C4-2B (cell line): ENCODE measurements at regions not wholly inside any gene's neighbourhood (a gene's known extent, or its start where the extent isn't known, plus 50 kb on each side); places are given as distances from the start of the nearest gene placed in this dataset.

Experiments
- CTCF ChIP-seq: fragments of 450-650 bp; conservative IDR thresholded peaks from 2 replicates; pipeline ENCODE4 v1.5.1; 2017; ENCODE audit warnings: mild to moderate bottlenecking
- ZFX ChIP-seq: fragments of 450-650 bp; IDR thresholded peaks from 2 replicates; pipeline ENCODE4 v1.6.1; 2017

GRCh38 chr5:77912721-77913120 is 136.6 kb upstream of the TBCA start:
- TF ChIP-seq CTCF: no peak
- TF ChIP-seq ZFX: no peak
